HepG2 (cell line): ENCODE measurements at regions not wholly inside any gene's neighbourhood (a gene's known extent, or its start where the extent isn't known, plus 50 kb on each side); places are given as distances from the start of the nearest gene placed in this dataset.

ENCODE experiments used
- AHR ChIP-seq: IDR thresholded peaks from 2 replicates; pipeline ENCODE4 v1.6.1; 2018; ENCODE audit warnings: missing genetic modification reagents, missing compliant biosample characterization
- ATF6 ChIP-seq: sonication (generic); formaldehyde crosslinking; conservative IDR thresholded peaks from 2 replicates; pipeline ENCODE4 v1.4.0; 2020; ENCODE audit warnings: missing genetic modification reagents
- NRL ChIP-seq: sonication (generic); formaldehyde crosslinking; IDR thresholded peaks from 2 replicates; pipeline ENCODE4 v1.5.0; 2020; ENCODE audit warnings: missing genetic modification reagents, mild to moderate bottlenecking, moderate library complexity, borderline replicate concordance
- PPARG ChIP-seq: conservative IDR thresholded peaks from 2 replicates; pipeline ENCODE4 v1.6.1; 2016; ENCODE audit warnings: missing biosample characterization, missing genetic modification reagents
- TAF15 ChIP-seq: fragments of 200-400 bp; formaldehyde crosslinking; IDR thresholded peaks from one replicate; pipeline ENCODE4 v1.6.1; 2018; ENCODE audit warnings: mild to moderate bottlenecking, low read depth, low read length; ENCODE audit not compliant: poor library complexity, severe bottlenecking
- ZHX2 ChIP-seq, 2 experiments: sonication (generic) in 1 of 2; formaldehyde crosslinking in 1 of 2; IDR thresholded peaks; 2 replicates each; pipeline versions ENCODE4 v1.6.1 to v1.9.0; 2014 to 2022; ENCODE audit warnings: antibody characterized with exemption in 1 of 2, borderline replicate concordance in 1 of 2, inconsistent platforms in 1 of 2, low read depth in 1 of 2, missing genetic modification reagents in 1 of 2
- ZMAT5 ChIP-seq: sonication (generic); formaldehyde crosslinking; IDR thresholded peaks from 2 replicates; pipeline ENCODE4 v1.5.0; 2020; ENCODE audit warnings: mild to moderate bottlenecking, low read depth, missing genetic modification reagents, borderline replicate concordance
- ZNF18 ChIP-seq: sonication (generic); formaldehyde crosslinking; IDR thresholded peaks from 2 replicates; pipeline ENCODE4 v1.8.0; 2022; ENCODE audit warnings: mild to moderate bottlenecking, missing genetic modification reagents; ENCODE audit not compliant: insufficient replicate concordance
- ZNF205 ChIP-seq: IDR thresholded peaks from 2 replicates; pipeline ENCODE4 v1.6.1; 2018; ENCODE audit warnings: missing biosample characterization, missing genetic modification reagents
- ZNF24 ChIP-seq: fragments of 450-650 bp; IDR thresholded peaks from 2 replicates; pipeline ENCODE4 v1.6.1; 2017; ENCODE audit warnings: antibody characterized with exemption, mild to moderate bottlenecking

- TF ChIP-seq ZHX2 (IDR thresholded peaks at IDR 0.05; ENCODE audit: low read depth) = no peak
- no peak for TF ChIP-seq ZHX2 (CRISPR knock-in tag; IDR thresholded peaks at IDR 0.05; ENCODE audit: borderline replicate concordance)
- TF ChIP-seq ATF6 (CRISPR knock-in tag) = no peak
- no peak for TF ChIP-seq TAF15
- TF ChIP-seq AHR (CRISPR knock-in tag) = no peak
- no peak for TF ChIP-seq NRL
- no peak for TF ChIP-seq PPARG (CRISPR knock-in tag)
- TF ChIP-seq ZNF18 = no peak
- TF ChIP-seq ZNF24 = no peak
- TF ChIP-seq ZMAT5 = no peak
- no peak for TF ChIP-seq ZNF205
- TF ChIP-seq, all 625 proteins: peak for 0
Measured at GRCh38 chr5:63564789-63565188, 397.5 kb downstream of the HTR1A start (continued).
